Esophagus squamous epithelium (tissue), 5 donors: ENCODE measurements at regions not wholly inside any gene's neighbourhood (a gene's known extent, or its start where the extent isn't known, plus 50 kb on each side); places are given as distances from the start of the nearest gene placed in this dataset.

Source experiments
- DNase-seq: peaks from one replicate; lab custom pipeline; 2025; lab: John Stamatoyannopoulos, UW
- H3K27ac ChIP-seq, 4 donors: fragments of 200-600 bp; sonication (generic); one replicate each; pipeline ENCODE4 v1.5.1; 2016 to 2019; ENCODE audit warnings: mild to moderate bottlenecking in 1 of 4
- H3K27me3 ChIP-seq, 4 donors: fragments of 200-600 bp; sonication (generic); 1 replicate in 3 of 4; 2 replicates in 1 of 4; pipeline versions ENCODE4 v1.5.1 to v1.6.0; 2017 to 2021; ENCODE audit warnings: antibody characterized with exemption in 1 of 4
- H3K36me3 ChIP-seq, 3 donors: fragments of 200-600 bp; sonication (generic); one replicate each; pipeline ENCODE4 v1.5.1; 2016 to 2019
- H3K4me1 ChIP-seq, 3 donors: fragments of 200-600 bp; sonication (generic); one replicate each; pipeline ENCODE4 v1.5.1; 2017 to 2019
- H3K4me3 ChIP-seq, 4 donors: fragments of 200-600 bp; sonication (generic); 1 replicate in 3 of 4; 2 replicates in 1 of 4; pipeline ENCODE4 v1.5.1; 2016 to 2019; ENCODE audit warnings: mild to moderate bottlenecking in 2 of 4, moderate library complexity in 1 of 4
- H3K9me3 ChIP-seq, 3 donors: fragments of 200-600 bp; sonication (generic); one replicate each; pipeline ENCODE4 v1.5.1; 2016 to 2019
- CTCF ChIP-seq, 6 experiments: fragments of 450-650 bp in 4 of 6; fragments of 200-600 bp in 2 of 6; sonication (generic) in 2 of 6; IDR thresholded peaks; one replicate each; pipeline ENCODE4 v1.5.1; 2016 to 2019; ENCODE audit warnings: antibody characterized with exemption in 6 of 6, mild to moderate bottlenecking in 4 of 6, moderate library complexity in 4 of 6
- POLR2A ChIP-seq, 4 donors: fragments of 450-650 bp; IDR thresholded peaks; one replicate each; pipeline ENCODE4 v1.6.1; 2017; ENCODE audit warnings: antibody characterized with exemption in 4 of 4, mild to moderate bottlenecking in 4 of 4, moderate library complexity in 3 of 4
- WGBS, 2 donors: methylation state at CpG; one replicate each; pipeline ENCODE4 v1.1.5; 2018; 5-methylcytosine and 5-hydroxymethylcytosine counted together
- intact Hi-C: fragments of 100-400 bp; cut with DNase I; formaldehyde crosslinking; loops from one replicate; pipeline ENCODE4 v1.15.0; 2022
- donor health status: DM: yes; HTN: yes; CAD: no.

DNA sequence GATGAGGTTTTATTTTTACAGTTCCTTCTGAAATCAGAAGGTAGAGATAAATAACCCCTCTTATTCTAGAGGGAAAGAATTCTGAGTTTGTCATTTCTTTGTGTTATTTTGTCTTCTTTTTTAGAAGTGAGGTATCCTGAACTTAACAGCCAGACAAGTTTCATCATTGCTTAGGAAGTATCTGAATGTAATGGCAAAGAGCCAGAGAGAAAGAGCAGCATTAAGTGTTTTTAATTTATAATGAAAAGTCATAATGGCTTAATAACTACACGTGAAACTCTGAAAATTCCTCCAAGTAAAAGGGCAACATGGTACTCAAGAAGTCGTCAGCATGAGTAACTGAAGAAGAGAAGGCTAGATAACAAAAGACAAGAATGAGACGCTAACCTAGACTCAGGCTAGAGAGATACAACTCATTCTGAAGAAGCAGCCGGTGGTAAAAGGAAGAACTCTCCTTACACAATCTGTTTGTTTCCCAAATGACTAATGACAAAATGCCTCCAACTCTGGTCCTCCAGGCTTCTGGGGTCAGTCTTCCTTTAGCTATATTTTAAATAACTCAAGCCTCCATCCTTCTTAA, 116.2 kb upstream of the NECTIN3 start:
- Histone ChIP-seq H3K9me3 (peaks cover 0 to 4% (median 0%) of the 10 kb centered on the region in 3 donors), H3K27me3 (no peaks in the 10 kb centered on the region), H3K4me3 (no peak overlapping the region), H3K27ac (no peak overlapping the region), H3K36me3 (no peaks in the 10 kb centered on the region), H3K4me1 (no peaks in the 10 kb centered on the region)
- intact Hi-C loops: no loop called here
- WGBS, 2 donors: 48 to 64% methylated on average over 4 of the region's 4 CpGs
- no peak for DNase-seq
- no peak for TF ChIP-seq CTCF (IDR thresholded peaks at IDR 0.05)
- no peak for TF ChIP-seq POLR2A (IDR thresholded peaks at IDR 0.05)

DNA sequence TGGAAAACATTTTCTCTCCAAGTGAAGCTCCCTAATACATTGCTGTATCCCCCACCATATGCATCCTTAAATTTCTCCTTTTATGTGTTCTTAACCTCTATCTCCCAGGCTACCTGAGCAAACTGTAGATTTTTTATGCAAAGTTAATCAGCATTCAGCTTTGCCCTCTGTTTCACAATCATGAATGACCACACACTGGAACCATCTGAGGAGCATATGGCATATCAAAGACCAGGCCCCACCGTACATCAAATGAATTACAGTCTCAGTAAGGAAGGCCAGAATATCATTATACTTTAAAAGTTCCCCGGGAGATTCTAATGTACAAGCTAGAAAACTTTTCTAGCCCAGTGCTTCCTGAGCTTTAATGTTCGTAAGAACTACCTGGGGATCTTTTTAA, 115.5 kb upstream of the NECTIN3 start:
- Histone ChIP-seq H3K4me3 (no peak overlapping the region), H3K36me3 (no peaks in the 10 kb centered on the region), H3K27me3 (no peaks in the 10 kb centered on the region), H3K9me3 (peaks cover 0 to 4% (median 0%) of the 10 kb centered on the region in 3 donors), H3K27ac (no peak overlapping the region), H3K4me1 (no peaks in the 10 kb centered on the region)
- no peak for DNase-seq
- TF ChIP-seq CTCF (IDR thresholded peaks at IDR 0.05): no peak
- 84 to 87% methylated on average over 3 of the region's 3 CpGs for WGBS, 2 donors
- intact Hi-C loops: no loop called here

GRCh38 chr3:110957247-110958025, 114.2 kb upstream of the NECTIN3 start:
- intact Hi-C loops: no loop called here
- TF ChIP-seq POLR2A (IDR thresholded peaks at IDR 0.05) (no peak), CTCF (IDR thresholded peaks at IDR 0.05) (no peak)

DNA sequence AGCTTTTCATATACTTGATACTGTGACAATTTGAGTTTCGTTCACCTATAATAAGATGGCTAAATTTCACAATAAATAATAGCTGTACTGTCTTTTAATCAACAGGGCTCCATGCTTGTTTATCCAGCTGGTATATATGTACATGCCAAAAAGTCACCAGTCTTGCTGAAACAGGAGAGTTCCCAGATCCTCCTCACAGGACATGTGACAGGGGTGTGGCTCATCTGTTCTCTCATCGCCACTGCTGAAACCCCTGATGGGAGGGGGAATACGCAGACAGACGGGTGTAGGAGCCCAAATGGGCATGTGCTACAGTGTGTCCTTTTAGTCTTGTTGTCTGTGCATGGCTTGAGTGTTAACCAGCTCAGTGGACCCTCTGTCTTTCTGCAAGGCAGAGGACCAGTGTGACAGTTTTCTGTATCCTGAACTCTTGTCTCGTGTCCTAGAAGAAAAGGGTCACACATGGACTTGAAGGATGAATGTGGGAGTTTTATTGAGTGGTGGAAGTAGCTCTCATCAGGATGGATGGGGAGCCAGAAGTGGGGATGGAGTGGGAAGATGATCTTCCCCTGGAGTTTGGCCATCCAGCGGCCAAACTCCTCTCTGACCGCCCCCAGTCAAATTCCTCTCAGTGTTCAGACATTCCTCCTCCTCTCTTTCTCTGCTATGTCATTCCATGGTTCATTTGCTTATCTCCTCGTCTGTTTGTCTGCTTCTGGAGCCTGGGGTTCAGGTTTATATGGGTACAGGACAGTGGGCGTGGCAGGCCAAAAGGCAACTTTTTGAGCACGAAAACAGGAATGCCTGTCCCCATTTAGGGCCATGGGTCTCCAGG, 113.1 kb upstream of the NECTIN3 start:
- Histone ChIP-seq H3K27me3 (no peaks in the 10 kb centered on the region), H3K27ac (no peak overlapping the region), H3K36me3 (no peaks in the 10 kb centered on the region), H3K4me1 (no peaks in the 10 kb centered on the region), H3K9me3 (no peaks in the 10 kb centered on the region), H3K4me3 (no peak overlapping the region)
- intact Hi-C loops: no loop called here
- DNase-seq: no peak
- TF ChIP-seq CTCF (IDR thresholded peaks at IDR 0.05) (no peak), POLR2A (IDR thresholded peaks at IDR 0.05) (no peak)
- WGBS, 2 donors: 63 to 71% methylated on average over 7 to 8 of the region's 10 CpGs

More at GRCh38 chr3:110957247-110958025, 114.2 kb upstream of the NECTIN3 start:
- WGBS, 2 donors: 81 to 95% methylated on average over 1 of the region's 1 CpG
- no peaks in the 10 kb centered on the region for H3K9me3 ChIP-seq
- DNase-seq: no peak
- no peak overlapping the region for H3K4me3 ChIP-seq
- no peaks in the 10 kb centered on the region for H3K27me3 ChIP-seq
- H3K4me1 ChIP-seq: no peaks in the 10 kb centered on the region
- no peak overlapping the region for H3K27ac ChIP-seq
- no peaks in the 10 kb centered on the region for H3K36me3 ChIP-seq

DNA sequence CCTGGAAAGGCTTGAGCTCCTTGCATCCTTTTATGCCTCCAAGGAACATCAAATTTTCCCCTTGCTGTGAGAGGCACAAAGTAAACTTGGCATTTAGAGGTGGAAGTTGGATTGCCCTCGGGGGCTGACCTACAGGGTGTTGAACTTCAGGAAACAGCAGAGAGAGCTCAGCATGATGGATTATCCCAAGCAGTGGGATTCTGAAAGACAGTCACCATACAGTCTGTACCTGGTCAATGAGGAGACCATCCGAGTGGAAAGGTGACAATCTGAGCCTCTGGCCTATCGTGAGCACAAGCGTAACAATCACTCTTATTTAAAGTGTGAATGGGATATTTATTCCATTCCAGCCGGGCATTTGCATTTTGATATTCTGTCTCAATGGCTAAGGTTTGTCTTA, 105.6 kb upstream of the NECTIN3 start:
- Histone ChIP-seq H3K9me3 (peaks cover 0 to 30% (median 6%) of the 10 kb centered on the region in 3 donors), H3K4me1 (no peaks in the 10 kb centered on the region), H3K4me3 (no peak overlapping the region), H3K27me3 (no peaks in the 10 kb centered on the region), H3K27ac (no peak overlapping the region), H3K36me3 (no peaks in the 10 kb centered on the region)
- no peak for TF ChIP-seq CTCF (IDR thresholded peaks at IDR 0.05)
- no peak for TF ChIP-seq POLR2A (IDR thresholded peaks at IDR 0.05)
- intact Hi-C loops: no loop called here
- 85 to 92% methylated on average over 4 to 5 of the region's 5 CpGs for WGBS, 2 donors
- DNase-seq: no peak
